Caco-2 (cell line): ENCODE measurements at regions not wholly inside any gene's neighbourhood (a gene's known extent, or its start where the extent isn't known, plus 50 kb on each side); places are given as distances from the start of the nearest gene placed in this dataset.

ENCODE experiments used
- BruUV-seq: library from RNA; stranded (reverse); fragments of 400-500 nt; replicated peaks from 2 replicates; lab custom pipeline; 2021; lab: Mats Ljungman, UMichigan
- CTCF ChIA-PET: fragments of 300-600 bp; sonication (Branson Sonifier 250); formaldehyde crosslinking; loops from one replicate; lab custom pipeline; 2022; ENCODE audit warnings: antibody characterized with exemption; lab: Charles Lee
- POLR2A ChIA-PET: fragments of 300-600 bp; sonication (Branson Sonifier 250); formaldehyde crosslinking; loops from one replicate; lab custom pipeline; 2022; ENCODE audit warnings: antibody characterized with exemption; lab: Charles Lee
- DNase-seq, 2 experiments: peaks; one replicate each; pipeline versions ENCODE4 v3.0.0 to v3.0.0-alpha.2; 2020 to 2022
- H3K27me3 ChIP-seq: replicated peaks from 2 replicates; pipeline ENCODE4 v1.6.0; 2011; ENCODE audit warnings: low read length; ENCODE audit not compliant: control insufficient read depth, insufficient read depth
- H3K36me3 ChIP-seq: 2 replicates; pipeline ENCODE4 v1.5.1; 2011; ENCODE audit warnings: low read length; ENCODE audit not compliant: control insufficient read depth, insufficient read depth
- H3K4me1 ChIP-seq: fragments of 250-450 bp; sonication (Bioruptor Pico); 2 replicates; pipeline ENCODE4 v1.5.1; 2020; ENCODE audit warnings: mild to moderate bottlenecking
- H3K4me3 ChIP-seq: 2 replicates; pipeline ENCODE4 v1.5.1; 2011; ENCODE audit warnings: low read depth, mild to moderate bottlenecking, control low read depth, low read length
- H3K9me3 ChIP-seq: fragments of 250-450 bp; sonication (Bioruptor Pico); 2 replicates; pipeline ENCODE4 v1.5.1; 2020; ENCODE audit warnings: mild to moderate bottlenecking, moderate library complexity
- H3K27ac Mint-ChIP-seq: one replicate; pipeline ENCODE4 v1.8.0; 2022; ENCODE audit warnings: mixed read lengths; ENCODE audit not compliant: unreplicated experiment
- H3K27me3 Mint-ChIP-seq: one replicate; pipeline ENCODE4 v1.8.0; 2022; ENCODE audit warnings: mixed read lengths; ENCODE audit not compliant: insufficient read depth, unreplicated experiment
- H3K36me3 Mint-ChIP-seq: one replicate; pipeline ENCODE4 v1.8.0; 2022; ENCODE audit warnings: mild to moderate bottlenecking, mixed read lengths; ENCODE audit not compliant: insufficient read depth, unreplicated experiment
- H3K4me1 Mint-ChIP-seq: one replicate; pipeline ENCODE4 v1.8.0; 2022; ENCODE audit warnings: low read depth, mixed read lengths; ENCODE audit not compliant: unreplicated experiment
- H3K4me3 Mint-ChIP-seq: one replicate; pipeline ENCODE4 v1.8.0; 2022; ENCODE audit warnings: mild to moderate bottlenecking, moderate library complexity, mixed read lengths; ENCODE audit not compliant: unreplicated experiment
- H3K9me3 Mint-ChIP-seq: one replicate; pipeline ENCODE4 v1.8.0; 2022; ENCODE audit warnings: mixed read lengths; ENCODE audit not compliant: unreplicated experiment
- CTCF ChIP-seq, 2 experiments: fragments of 200-600 bp in 1 of 2; IDR thresholded peaks; 1 replicate in 1 of 2; 2 replicates in 1 of 2; pipeline versions ENCODE4 v1.5.1 to v1.8.0; 2011 to 2022; ENCODE audit warnings: antibody characterized with exemption in 1 of 2, control low read depth in 1 of 2, inconsistent platforms in 1 of 2, low read depth in 1 of 2, low read length in 1 of 2, mild to moderate bottlenecking in 1 of 2, moderate library complexity in 1 of 2; ENCODE audit not compliant: insufficient read depth in 1 of 2, severe bottlenecking in 1 of 2, unreplicated experiment in 1 of 2
- intact Hi-C: fragments of 100-400 bp; cut with micrococcal nuclease; formaldehyde crosslinking; loops from one replicate; pipeline ENCODE4 v1.10.0; 2022; ENCODE audit not compliant: unreplicated experiment

- no peak for TF ChIP-seq CTCF (IDR thresholded peaks at IDR 0.05; ENCODE audit: insufficient read depth in 1 of 2, low read depth in 1 of 2, low read length in 1 of 2, severe bottlenecking in 1 of 2, unreplicated experiment in 1 of 2)
- no peaks in the 10 kb centered on the region for H3K9me3 ChIP-seq
- H3K4me3 Mint-ChIP-seq = no peak overlapping the region
- ChIA-PET CTCF (no interaction called here), POLR2A (no interaction called here)
- no peak for DNase-seq
- no peaks in the 10 kb centered on the region for H3K9me3 Mint-ChIP-seq
- no peaks in the 10 kb centered on the region for H3K4me1 Mint-ChIP-seq
- no peaks in the 10 kb centered on the region for H3K36me3 ChIP-seq
- no TSS peak for BruUV-seq
- H3K27me3 Mint-ChIP-seq = peaks cover 19% of the 10 kb centered on the region
- no peak overlapping the region for H3K4me3 ChIP-seq
- H3K36me3 Mint-ChIP-seq = no peaks in the 10 kb centered on the region
- no peak overlapping the region for H3K27ac Mint-ChIP-seq
- H3K4me1 ChIP-seq = no peaks in the 10 kb centered on the region
- H3K27me3 ChIP-seq = no peaks in the 10 kb centered on the region; the same call in 1 of the 2 replicates
- intact Hi-C loops = no loop called here
These were observed 521.0 kb downstream of the SUCLA2 start for GRCh38 chr13:47480121-47480520.

GRCh38 chr13:47478985-47479384 lies 522.1 kb downstream of the SUCLA2 start:
- H3K4me1 Mint-ChIP-seq = no peaks in the 10 kb centered on the region
- ChIA-PET CTCF (no interaction called here), POLR2A (no interaction called here)
- H3K9me3 Mint-ChIP-seq = no peaks in the 10 kb centered on the region
- H3K4me3 Mint-ChIP-seq = no peak overlapping the region
- H3K9me3 ChIP-seq = no peaks in the 10 kb centered on the region
- no peak for DNase-seq
- no TSS peak for BruUV-seq
- H3K4me1 ChIP-seq = no peaks in the 10 kb centered on the region
- TF ChIP-seq CTCF (IDR thresholded peaks at IDR 0.05; ENCODE audit: insufficient read depth in 1 of 2, low read depth in 1 of 2, low read length in 1 of 2, severe bottlenecking in 1 of 2, unreplicated experiment in 1 of 2) = no peak
- no peaks in the 10 kb centered on the region for H3K36me3 Mint-ChIP-seq
- peaks cover 24% of the 10 kb centered on the region for H3K27me3 Mint-ChIP-seq
- H3K27me3 ChIP-seq = no peaks in the 10 kb centered on the region; the same call in 1 of the 2 replicates
- intact Hi-C loops = no loop called here
- no peak overlapping the region for H3K4me3 ChIP-seq
- H3K27ac Mint-ChIP-seq = no peak overlapping the region
- H3K36me3 ChIP-seq = no peaks in the 10 kb centered on the region

- CTCF ChIA-PET = no interaction called here
- H3K4me3 ChIP-seq = no peak overlapping the region
- no peaks in the 10 kb centered on the region for H3K4me1 ChIP-seq
- BruUV-seq = no TSS peak
- Mint-ChIP-seq H3K9me3 (no peaks in the 10 kb centered on the region), H3K4me3 (no peak overlapping the region), H3K36me3 (no peaks in the 10 kb centered on the region), H3K27me3 (peaks cover 16% of the 10 kb centered on the region), H3K4me1 (no peaks in the 10 kb centered on the region), H3K27ac (no peak overlapping the region)
- intact Hi-C loops = no loop called here
- DNase-seq = no peak
- POLR2A ChIA-PET = no interaction called here
- H3K9me3 ChIP-seq = no peaks in the 10 kb centered on the region
- H3K36me3 ChIP-seq = no peaks in the 10 kb centered on the region
- H3K27me3 ChIP-seq = no peaks in the 10 kb centered on the region
- no peak for TF ChIP-seq CTCF (IDR thresholded peaks at IDR 0.05; ENCODE audit: insufficient read depth in 1 of 2, low read depth in 1 of 2, low read length in 1 of 2, severe bottlenecking in 1 of 2, unreplicated experiment in 1 of 2)
These were observed 525.6 kb downstream of the SUCLA2 start for GRCh38 chr13:47475441-47475948.
